ENCODE measurements at regions not wholly inside any gene's neighbourhood (a gene's known extent, or its start where the extent isn't known, plus 50 kb on each side); places are given as distances from the start of the nearest gene placed in this dataset.

DNA sequence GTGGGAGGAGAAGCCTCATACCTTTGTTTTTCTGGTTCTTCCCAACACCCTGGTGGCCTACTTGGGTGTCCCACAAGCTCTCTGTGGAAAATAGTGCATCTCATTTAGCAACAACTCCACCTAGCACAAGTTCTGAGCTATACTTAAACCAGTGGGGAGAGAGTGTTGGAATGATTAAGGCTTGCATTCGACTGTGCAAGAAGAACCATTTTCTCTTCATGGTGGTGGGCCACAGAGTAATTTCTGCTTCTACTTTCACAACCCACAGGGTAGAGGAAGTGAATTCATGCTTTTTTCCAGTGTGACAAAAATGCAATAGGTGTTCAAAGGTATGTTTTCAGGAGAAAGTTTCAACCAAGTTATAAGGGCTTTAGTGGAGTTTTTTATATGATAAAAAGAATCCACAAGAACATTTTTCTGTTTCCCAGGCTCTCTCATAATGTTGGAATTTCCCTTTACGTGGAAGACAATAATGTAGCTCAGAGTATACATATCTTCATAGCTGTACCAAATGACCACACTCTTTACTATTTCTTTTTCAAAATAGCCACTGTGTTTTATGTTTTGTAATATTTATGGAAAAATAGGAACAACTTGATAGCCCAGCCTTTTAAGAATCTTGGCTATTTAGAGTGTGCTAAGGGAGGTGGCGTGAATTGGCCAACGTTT, 80.3 kb upstream of the HHIP start:
- Histone ChIP-seq H3K4me1 (no peaks in the 10 kb centered on the region), H3K27me3 (no peaks in the 10 kb centered on the region), H3K4me3 (no peak overlapping the region), H3K36me3 (no peaks in the 10 kb centered on the region), H3K27ac (no peak overlapping the region), H3K9me3 (no peaks in the 10 kb centered on the region)
- WGBS, 2 donors, result 90 to 92% methylated on average over 4 of the region's 4 CpGs
- no peak for DNase-seq
- TF ChIP-seq, protein P1, sequence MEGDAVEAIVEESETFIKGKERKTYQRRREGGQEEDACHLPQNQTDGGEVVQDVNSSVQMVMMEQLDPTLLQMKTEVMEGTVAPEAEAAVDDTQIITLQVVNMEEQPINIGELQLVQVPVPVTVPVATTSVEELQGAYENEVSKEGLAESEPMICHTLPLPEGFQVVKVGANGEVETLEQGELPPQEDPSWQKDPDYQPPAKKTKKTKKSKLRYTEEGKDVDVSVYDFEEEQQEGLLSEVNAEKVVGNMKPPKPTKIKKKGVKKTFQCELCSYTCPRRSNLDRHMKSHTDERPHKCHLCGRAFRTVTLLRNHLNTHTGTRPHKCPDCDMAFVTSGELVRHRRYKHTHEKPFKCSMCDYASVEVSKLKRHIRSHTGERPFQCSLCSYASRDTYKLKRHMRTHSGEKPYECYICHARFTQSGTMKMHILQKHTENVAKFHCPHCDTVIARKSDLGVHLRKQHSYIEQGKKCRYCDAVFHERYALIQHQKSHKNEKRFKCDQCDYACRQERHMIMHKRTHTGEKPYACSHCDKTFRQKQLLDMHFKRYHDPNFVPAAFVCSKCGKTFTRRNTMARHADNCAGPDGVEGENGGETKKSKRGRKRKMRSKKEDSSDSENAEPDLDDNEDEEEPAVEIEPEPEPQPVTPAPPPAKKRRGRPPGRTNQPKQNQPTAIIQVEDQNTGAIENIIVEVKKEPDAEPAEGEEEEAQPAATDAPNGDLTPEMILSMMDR (IDR thresholded peaks at IDR 0.05), result no peak
- intact Hi-C loops (cut with DNase I), result no loop called here
- ATAC-seq, result no peak

DNA sequence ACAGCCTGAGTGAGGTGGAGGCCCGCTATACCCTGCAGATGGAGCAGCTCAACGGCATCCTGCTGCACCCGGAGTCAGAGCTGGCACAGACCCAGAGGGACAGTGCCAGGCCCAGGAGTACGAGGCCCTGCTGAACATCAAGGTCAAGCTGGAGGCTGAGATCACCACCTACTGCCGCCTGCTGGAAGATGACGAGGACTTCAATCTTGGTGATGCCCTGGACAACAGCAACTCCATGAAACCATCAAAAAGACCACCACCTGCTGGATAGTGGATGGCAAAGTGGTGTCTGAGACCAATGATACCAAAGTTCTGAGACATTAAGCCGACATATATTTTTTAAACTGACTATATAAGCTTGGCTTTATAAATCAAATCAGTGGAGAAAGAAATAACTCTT, 73.3 kb upstream of the HHIP start:
- intact Hi-C loops (cut with DNase I), result no loop called here
- no peak for DNase-seq

DNA sequence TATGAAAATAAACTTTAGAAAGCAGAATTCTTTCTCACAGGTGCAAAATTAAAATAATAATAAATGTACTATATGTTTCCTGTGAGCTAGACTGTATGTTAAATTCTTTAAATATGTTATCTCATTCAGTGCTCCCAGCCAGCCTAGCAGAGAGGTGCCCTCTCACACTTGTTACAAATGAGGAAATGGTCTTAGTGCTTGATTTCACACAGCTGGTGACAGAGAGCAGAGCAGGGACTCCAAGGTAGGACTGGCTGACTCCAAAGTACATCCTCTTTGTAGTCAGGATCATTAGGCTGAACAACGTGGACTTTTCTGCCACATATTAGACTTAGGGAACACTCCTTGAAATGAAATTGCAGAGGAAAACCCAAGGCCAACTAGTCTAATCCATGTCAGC, 72.0 kb upstream of the HHIP start:
- intact Hi-C loops (cut with DNase I), result no loop called here
- WGBS, 2 donors, result 29 to 30% methylated on average over 1 of the region's 1 CpG
- TF ChIP-seq, protein P1 (IDR thresholded peaks at IDR 0.05), result no peak

More for the DNA sequence above, 73.3 kb upstream of the HHIP start:
- H3K4me1 ChIP-seq, result no peaks in the 10 kb centered on the region
- 74 to 76% methylated on average over 7 of the region's 7 CpGs for WGBS, 2 donors
- no peaks in the 10 kb centered on the region for H3K27me3 ChIP-seq
- no peaks in the 10 kb centered on the region for H3K36me3 ChIP-seq
- no peak for ATAC-seq
- TF ChIP-seq, protein P1 (IDR thresholded peaks at IDR 0.05), result no peak
- no peak overlapping the region for H3K27ac ChIP-seq
- no peak overlapping the region for H3K4me3 ChIP-seq
- no peaks in the 10 kb centered on the region for H3K9me3 ChIP-seq

DNA sequence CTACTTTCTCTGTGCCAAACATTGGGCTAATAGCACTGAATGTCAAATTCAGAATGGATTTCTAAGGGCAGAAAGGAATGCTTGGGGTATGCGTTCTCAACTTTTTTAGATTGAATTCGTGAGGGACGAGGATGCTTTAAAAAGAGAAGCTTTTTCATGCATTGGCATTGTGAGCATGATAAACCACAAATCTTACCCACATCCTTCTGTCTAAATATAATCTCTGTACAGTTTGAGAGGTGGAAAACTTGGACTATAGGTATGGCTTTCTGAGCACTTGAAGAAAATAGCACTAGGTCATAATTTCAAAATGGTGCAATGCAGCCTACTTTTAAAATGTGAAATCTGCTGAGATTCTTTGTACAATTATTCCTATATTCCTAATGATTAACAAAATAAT, 71.4 kb upstream of the HHIP start:
- Histone ChIP-seq H3K27ac (no peak overlapping the region), H3K4me1 (no peaks in the 10 kb centered on the region), H3K9me3 (no peaks in the 10 kb centered on the region), H3K36me3 (no peaks in the 10 kb centered on the region), H3K4me3 (no peak overlapping the region), H3K27me3 (no peaks in the 10 kb centered on the region)
- no peak for ATAC-seq
- TF ChIP-seq, protein P1 (IDR thresholded peaks at IDR 0.05), result no peak
- WGBS, 2 donors, result 88 to 91% methylated on average over 3 of the region's 3 CpGs
- no peak for DNase-seq
- intact Hi-C loops (cut with DNase I), result no loop called here

More for the DNA sequence above, 72.0 kb upstream of the HHIP start:
- ATAC-seq (no peak), DNase-seq (no peak)
- Histone ChIP-seq H3K4me1 (no peaks in the 10 kb centered on the region), H3K36me3 (no peaks in the 10 kb centered on the region), H3K4me3 (no peak overlapping the region), H3K27ac (no peak overlapping the region), H3K27me3 (no peaks in the 10 kb centered on the region), H3K9me3 (no peaks in the 10 kb centered on the region)
